ENCODE measurements at regions not wholly inside any gene's neighbourhood (a gene's known extent, or its start where the extent isn't known, plus 50 kb on each side); places are given as distances from the start of the nearest gene placed in this dataset.

DNA sequence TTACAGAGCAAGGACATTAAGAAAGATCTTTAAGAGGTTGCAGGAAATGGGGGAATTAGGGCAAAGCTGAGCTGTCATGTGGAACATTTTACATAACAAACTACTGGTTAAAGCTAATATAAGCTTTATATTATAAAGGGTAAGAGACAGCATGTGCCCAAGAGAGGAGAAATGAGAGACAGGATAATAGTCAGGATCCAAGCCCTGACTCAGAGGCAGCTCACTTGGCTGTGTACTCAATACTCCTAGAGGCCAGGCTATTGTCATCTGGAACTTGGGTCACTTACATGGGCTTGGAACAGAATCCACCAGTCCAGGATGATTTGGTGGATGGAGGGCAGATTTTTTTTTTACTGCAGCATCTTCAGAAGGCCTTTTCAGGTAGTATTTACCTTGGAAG lies 418.6 kb upstream of the ZMIZ1 start:
- no peak for TF ChIP-seq POLR2AphosphoS5 (IDR thresholded peaks at IDR 0.05; ENCODE audit: borderline replicate concordance, low read depth, low read length)
- TF ChIP-seq EZH2 (IDR thresholded peaks at IDR 0.05) = no peak

Measured in SK-N-MC (cell line).